VCaP (cell line): ENCODE measurements at regions not wholly inside any gene's neighbourhood (a gene's known extent, or its start where the extent isn't known, plus 50 kb on each side); places are given as distances from the start of the nearest gene placed in this dataset.
"Not testable (repeated sequence)": the region's sequence is repeated elsewhere in the genome, so short reads cannot be mapped to it uniquely, and the experiment has no call there.

Experiments
- H3K27ac ChIP-seq: fragments of 450-650 bp; 2 replicates; pipeline ENCODE4 v1.5.1; 2017
- TF ChIP-seq, protein P1 (sequence below): fragments of 450-650 bp; conservative IDR thresholded peaks from 2 replicates; pipeline ENCODE4 v1.5.1; 2017; ENCODE audit warnings: mild to moderate bottlenecking, moderate library complexity

DNA sequence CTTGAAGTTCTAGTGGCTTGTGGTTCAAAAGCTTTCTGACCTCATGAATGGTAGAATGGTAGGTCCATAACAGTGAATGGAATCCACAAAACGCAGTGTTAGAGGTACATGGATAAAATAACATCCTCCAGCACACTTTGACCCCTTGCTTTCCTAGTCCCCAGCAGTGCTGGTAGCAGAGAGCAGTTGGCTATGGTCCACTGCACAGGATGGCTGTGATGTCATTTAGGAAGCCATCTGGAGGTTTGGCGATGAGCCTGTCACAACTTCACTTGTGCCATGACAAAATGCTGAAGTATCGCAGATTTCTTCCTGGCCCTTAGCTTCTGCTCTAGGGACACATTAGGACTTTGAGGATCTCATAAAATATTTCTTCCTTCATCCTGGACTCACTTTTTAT is 300.0 kb upstream of the FZD8 start:
- H3K27ac ChIP-seq, result no peak overlapping the region
- TF ChIP-seq, protein P1, sequence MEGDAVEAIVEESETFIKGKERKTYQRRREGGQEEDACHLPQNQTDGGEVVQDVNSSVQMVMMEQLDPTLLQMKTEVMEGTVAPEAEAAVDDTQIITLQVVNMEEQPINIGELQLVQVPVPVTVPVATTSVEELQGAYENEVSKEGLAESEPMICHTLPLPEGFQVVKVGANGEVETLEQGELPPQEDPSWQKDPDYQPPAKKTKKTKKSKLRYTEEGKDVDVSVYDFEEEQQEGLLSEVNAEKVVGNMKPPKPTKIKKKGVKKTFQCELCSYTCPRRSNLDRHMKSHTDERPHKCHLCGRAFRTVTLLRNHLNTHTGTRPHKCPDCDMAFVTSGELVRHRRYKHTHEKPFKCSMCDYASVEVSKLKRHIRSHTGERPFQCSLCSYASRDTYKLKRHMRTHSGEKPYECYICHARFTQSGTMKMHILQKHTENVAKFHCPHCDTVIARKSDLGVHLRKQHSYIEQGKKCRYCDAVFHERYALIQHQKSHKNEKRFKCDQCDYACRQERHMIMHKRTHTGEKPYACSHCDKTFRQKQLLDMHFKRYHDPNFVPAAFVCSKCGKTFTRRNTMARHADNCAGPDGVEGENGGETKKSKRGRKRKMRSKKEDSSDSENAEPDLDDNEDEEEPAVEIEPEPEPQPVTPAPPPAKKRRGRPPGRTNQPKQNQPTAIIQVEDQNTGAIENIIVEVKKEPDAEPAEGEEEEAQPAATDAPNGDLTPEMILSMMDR, result no peak

DNA sequence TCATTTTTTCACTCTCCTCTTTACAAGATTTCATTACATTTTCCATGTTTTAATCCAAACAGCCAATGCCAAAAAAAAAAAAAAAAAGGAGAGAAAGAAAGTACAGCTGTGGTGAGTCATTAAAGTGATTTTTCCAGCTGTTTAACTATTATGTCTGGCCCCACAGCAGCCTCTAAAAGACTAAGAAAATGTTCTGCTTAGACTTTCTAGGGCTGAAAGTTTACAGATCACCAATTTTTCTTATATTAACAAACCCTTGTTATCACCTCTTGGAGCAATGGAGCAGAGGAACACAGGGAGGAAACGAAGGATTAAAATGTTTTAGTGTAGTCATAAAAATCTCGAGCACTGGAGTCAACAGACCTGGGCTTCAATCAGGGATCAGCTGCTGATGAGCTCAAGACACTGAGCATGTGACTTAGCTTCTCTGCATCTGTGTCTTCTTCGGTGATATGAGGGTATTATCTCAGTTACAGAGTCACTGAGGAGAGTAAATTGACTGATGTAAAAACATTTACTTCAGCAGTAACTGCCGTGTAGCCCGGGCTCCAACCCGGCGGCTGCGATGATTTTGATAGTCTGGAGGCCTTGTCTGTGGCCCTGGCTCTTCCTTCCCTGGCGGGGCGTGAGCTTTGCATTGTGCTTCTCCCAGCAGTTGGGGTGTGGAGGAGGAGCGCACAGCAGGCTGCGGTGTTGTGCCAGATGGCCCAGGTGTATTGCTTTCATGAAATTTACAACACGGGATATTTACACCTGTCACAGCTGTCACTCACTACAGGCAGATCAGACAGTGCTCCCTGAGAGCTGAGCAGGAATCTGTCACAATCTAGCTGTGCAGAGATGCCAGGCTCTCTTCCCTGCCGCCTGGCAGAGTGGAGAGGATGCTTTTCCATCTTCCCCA is 298.3 kb upstream of the FZD8 start:
- TF ChIP-seq, protein P1, result no peak

DNA sequence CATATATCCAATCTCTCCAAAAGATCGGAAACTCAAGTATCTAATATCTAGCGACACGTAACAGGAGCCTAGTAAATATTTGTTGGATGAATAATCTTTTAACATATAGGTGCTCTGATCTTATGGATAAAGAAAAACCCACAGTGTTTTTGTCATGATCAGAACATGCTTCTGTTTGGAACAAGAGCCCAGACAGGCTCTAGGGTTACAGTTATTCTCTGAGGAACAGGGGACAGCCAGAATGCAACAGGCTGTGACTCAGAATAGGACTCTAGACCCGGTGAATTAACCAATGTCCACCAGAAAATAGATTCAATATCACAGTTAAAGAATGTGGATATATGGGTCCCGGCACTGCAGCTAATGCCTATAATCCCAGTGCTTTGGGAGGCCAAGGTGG is 296.1 kb upstream of the FZD8 start:
- no peak overlapping the region for H3K27ac ChIP-seq
- TF ChIP-seq, protein P1, result no peak

More for the DNA sequence above, 298.3 kb upstream of the FZD8 start:
- H3K27ac ChIP-seq, result no peak overlapping the region

DNA sequence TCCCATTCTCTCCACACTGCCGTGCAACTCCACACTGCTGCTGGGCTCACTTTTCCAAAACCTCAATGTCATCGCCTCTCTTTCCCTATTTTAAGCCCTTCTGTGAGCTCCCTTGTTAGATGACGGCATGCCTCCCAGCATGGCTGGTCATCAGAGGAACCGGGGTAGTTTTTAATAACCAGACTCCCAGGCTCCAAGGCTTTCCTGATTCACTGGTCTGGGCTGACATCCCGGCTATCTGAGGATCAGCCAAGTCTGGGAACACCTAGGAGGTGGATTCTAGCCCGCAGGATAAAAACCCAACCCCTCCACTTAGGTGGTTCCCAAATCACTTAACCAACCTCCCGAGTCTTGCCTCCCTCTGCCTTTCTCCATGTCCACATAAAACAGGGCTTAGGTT is 295.4 kb upstream of the FZD8 start:
- H3K27ac ChIP-seq, result no peak overlapping the region
- TF ChIP-seq, protein P1, result no peak

DNA sequence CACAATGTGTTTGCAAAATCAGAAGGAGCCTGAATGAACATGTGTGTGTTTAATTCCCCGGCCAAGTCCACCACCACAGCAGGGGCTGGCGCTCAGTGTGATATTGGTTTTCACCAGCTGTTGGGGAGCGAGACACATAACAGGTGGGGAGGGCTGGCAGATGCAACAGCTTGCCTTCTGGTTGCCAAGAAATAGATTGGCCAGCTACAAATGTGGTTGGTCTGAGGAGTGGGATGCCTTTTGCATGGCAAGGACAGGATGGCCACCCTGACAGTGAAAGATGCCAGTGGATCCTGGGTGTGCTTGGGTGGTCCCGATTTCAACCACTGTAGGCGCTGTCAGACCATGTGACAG is 292.5 kb upstream of the FZD8 start:
- no peak overlapping the region for H3K27ac ChIP-seq
- TF ChIP-seq, protein P1, result no peak

DNA sequence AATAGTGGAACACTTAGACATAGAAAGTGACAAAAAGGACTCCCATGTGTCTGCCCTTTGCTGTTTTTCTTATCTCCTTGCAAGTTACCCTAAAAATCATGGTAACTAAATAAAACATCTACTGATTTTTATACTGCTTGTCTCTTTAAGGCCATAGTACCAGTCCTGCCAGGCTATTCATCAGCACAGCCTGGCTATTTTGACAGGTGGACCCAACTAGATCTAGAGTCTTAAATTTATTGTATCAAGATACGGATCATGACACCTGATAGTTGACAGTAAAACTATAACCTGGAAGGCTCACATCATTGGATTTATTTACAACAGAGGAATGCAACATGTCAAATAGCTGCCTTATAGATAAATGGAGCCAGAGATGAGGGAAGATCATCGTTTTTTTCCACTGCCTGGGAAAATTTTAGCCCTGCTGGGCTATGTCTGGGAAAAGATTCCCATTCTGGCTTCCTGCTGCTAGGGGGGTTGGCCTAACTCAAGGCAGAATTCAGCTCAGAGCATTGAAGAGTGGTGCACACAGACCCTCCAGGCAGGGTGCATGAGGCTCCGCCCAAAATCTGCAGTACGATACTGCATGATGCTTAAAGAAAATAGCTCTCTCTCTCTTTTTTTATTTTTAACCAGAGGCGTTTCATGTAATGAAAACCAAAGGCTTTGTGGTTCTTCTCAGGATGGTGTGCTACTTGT is 292.0 kb upstream of the FZD8 start:
- no peak overlapping the region for H3K27ac ChIP-seq
- TF ChIP-seq, protein P1, result no peak

DNA sequence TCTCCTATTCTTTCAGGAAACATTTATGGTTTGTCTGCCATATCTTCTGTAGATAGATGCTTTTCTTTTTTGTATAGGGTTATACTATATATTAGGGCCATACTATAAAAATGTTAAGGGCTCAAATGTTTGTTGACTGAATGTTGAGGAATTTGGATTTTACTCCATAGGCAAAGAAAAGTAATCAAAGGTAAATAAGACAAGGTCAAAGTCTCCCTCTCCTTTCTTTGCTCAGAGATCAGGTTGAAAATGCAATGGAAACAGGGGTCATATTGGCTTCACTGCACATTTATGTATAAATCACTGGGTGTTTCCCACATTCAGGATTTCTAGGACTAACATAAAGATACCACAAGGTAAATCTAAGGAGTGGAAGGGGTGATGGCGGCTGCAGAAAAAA is 291.4 kb upstream of the FZD8 start:
- no peak overlapping the region for H3K27ac ChIP-seq
- TF ChIP-seq, protein P1, result no peak

DNA sequence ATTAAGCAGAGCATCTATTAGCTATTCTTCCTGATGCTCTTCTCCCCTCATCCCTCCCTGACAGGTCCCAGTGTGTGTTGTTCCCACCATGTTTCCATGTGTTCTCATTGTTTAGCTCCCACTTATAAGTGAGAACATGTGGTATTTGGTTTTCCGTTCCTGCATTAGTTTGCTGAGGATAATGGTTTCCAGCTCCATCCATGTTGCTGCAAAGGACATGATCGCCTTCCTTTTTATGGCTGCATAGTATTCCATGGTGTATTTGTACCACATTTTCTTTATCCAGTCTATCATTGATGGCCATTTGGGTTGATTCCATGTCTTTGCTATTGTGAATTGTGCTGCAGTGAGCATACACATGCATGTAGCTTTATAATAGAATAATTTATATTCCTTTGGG is 287.9 kb upstream of the FZD8 start:
- H3K27ac ChIP-seq, result not testable (repeated sequence)
